ENCODE measurements at regions not wholly inside any gene's neighbourhood (a gene's known extent, or its start where the extent isn't known, plus 50 kb on each side); places are given as distances from the start of the nearest gene placed in this dataset.
A peak's percentile ranks its signal among the peaks of the same experiment; 100 is the strongest.
"Not testable (repeated sequence)": the region's sequence is repeated elsewhere in the genome, so short reads cannot be mapped to it uniquely, and the experiment has no call there.

DNA sequence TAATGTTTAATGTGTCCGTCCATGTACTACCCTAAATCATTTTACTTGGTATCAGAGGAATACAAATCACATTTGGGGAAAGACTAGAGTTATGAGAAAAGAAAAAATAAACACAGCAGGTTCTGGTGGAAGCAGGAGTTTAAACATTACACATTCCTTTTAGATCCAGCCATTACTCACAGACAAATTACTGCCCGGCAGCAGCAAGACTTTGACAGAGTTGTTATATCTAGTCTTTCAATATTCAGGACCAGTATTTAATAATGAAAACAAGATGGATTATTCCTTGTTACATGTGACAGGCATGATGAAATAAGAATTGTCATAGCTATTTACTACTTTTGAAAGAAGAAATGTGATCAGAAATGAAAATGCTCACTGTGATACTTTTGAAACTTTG lies 131.8 kb upstream of the GNAI1 start:
- in situ Hi-C loops (cut with HindIII; ENCODE audit: low pct_unique_long_range_greater_than_20kb, low sequenced_read_pairs) = no loop called here
- DNase-seq (ENCODE audit: low read depth in 1 of 2, low spot score in 1 of 2) = no peak
- no peak for TF ChIP-seq JUND (IDR thresholded peaks at IDR 0.05; ENCODE audit: low read depth)

DNA sequence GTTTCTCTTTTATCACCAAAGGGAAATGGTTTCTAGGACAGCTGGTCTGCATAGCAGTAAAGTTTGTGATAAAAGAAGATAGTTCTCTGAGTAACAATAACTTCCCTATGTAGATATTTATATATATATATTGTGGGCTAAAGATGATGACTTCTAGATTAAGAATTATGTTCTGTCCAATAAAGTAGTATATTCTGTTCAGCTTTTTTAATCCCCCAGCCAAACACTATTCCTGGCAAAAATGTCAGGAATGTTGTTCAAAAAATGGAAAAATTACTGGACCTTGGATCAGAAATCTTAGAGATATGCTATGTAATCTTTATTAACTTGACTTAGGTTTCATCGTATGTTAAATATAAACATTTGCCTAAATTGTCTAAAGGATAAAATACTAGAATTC lies 136.3 kb upstream of the GNAI1 start:
- no peak for DNase-seq (ENCODE audit: low read depth in 1 of 2, low spot score in 1 of 2)
- in situ Hi-C loops (cut with HindIII; ENCODE audit: low pct_unique_long_range_greater_than_20kb, low sequenced_read_pairs) = no loop called here
- TF ChIP-seq JUND (IDR thresholded peaks at IDR 0.05; ENCODE audit: low read depth) = no peak

GRCh38 chr7:79997345-79997744 lies 137.3 kb upstream of the GNAI1 start:
- no peak for TF ChIP-seq JUND (IDR thresholded peaks at IDR 0.05; ENCODE audit: low read depth)
- DNase-seq (ENCODE audit: low read depth in 1 of 2, low spot score in 1 of 2) = no peak
- in situ Hi-C loops (cut with HindIII; ENCODE audit: low pct_unique_long_range_greater_than_20kb, low sequenced_read_pairs) = no loop called here

DNA sequence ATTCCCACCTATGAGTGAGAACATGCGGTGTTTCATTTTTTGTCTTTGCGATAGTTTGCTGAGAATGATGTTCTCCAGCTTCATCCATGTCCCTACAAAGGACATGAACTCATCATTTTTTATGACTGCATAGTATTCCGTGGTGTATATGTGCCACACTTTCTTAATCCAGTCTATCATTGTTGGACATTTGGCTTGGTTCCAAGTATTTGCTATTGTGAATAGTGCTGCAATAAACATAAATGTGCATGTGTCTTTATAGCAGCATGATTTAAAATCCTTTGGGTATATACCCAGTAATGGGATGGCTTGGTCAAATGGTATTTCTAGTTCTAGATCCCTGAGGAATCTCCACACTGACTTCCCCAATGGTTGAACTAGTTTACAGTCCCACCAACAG lies 138.9 kb upstream of the GNAI1 start:
- in situ Hi-C loops (cut with HindIII; ENCODE audit: low pct_unique_long_range_greater_than_20kb, low sequenced_read_pairs) = not testable (repeated sequence)

GRCh38 chr7:79988653-79989052 lies 146.0 kb upstream of the GNAI1 start:
- DNase-seq (ENCODE audit: low read depth in 1 of 2, low spot score in 1 of 2) = no peak
- TF ChIP-seq JUND (IDR thresholded peaks at IDR 0.05; ENCODE audit: low read depth) = no peak

More for the DNA sequence above, 138.9 kb upstream of the GNAI1 start:
- not testable (repeated sequence) for DNase-seq (ENCODE audit: low read depth in 1 of 2, low spot score in 1 of 2)

DNA sequence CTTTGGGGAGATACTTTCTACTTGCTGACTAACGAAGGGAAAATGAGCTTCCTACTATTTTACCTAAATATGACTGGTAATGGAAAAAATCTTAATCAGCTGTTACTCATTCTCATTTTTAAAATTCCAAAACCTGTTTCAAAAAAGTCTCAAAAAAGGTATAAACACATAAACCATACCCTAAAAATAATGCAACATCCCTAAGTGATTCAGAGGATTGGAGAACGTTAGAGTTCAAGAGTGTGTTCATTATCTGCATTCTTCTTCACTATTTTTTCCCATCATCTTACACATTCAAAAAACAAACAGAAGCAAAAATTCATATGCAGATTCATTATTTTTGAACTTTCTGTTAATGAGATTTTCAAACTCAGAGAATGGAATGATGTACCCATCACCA lies 150.4 kb upstream of the GNAI1 start:
- DNase-seq (ENCODE audit: low read depth in 1 of 2, low spot score in 1 of 2) = no peak
- in situ Hi-C loops (cut with HindIII; ENCODE audit: low pct_unique_long_range_greater_than_20kb, low sequenced_read_pairs) = no loop called here
- no peak for TF ChIP-seq JUND (IDR thresholded peaks at IDR 0.05; ENCODE audit: low read depth)

More at GRCh38 chr7:79988653-79989052, 146.0 kb upstream of the GNAI1 start:
- in situ Hi-C loops (cut with HindIII; ENCODE audit: low pct_unique_long_range_greater_than_20kb, low sequenced_read_pairs) = no loop called here

DNA sequence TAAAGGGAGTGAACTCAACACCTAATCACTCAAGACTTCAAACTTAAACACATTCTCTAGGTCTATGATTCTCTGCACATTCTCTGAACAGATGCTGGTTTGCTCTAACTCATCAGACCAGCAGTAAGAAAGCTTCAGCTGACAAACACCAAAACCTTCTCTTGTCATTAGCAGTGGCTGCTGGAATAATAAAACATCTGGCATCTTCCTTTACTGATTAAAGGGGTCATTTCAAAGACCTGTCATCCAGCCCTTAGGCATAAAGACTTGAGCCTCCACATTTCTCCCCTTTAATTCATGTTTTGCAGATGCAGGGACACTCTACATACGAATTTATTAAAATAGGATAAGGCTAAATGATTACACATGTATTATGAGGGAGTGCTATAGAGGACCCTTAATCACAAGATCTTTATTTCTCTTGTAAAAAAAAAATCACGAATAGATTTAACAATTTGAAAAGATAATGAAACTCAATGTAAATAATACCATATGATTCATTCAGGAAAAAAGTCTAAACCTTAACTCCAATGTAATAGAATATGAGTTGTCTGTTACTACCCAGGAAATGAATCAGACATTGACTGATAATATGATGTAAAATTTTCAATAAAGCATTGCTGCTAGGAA lies 152.4 kb upstream of the GNAI1 start:
- TF ChIP-seq JUND (IDR thresholded peaks at IDR 0.05; ENCODE audit: low read depth) = no peak
- in situ Hi-C loops (cut with HindIII; ENCODE audit: low pct_unique_long_range_greater_than_20kb, low sequenced_read_pairs) = no loop called here
- no peak for DNase-seq (ENCODE audit: low read depth in 1 of 2, low spot score in 1 of 2)

GRCh38 chr7:79980376-79980775 lies 154.3 kb upstream of the GNAI1 start:
- no peak for DNase-seq (ENCODE audit: low read depth in 1 of 2, low spot score in 1 of 2)
- in situ Hi-C loops (cut with HindIII; ENCODE audit: low pct_unique_long_range_greater_than_20kb, low sequenced_read_pairs) = no loop called here
- TF ChIP-seq JUND (IDR thresholded peaks at IDR 0.05; ENCODE audit: low read depth) = no peak

- no peak for DNase-seq (ENCODE audit: low read depth in 1 of 2, low spot score in 1 of 2)
- in situ Hi-C loops (cut with HindIII; ENCODE audit: low pct_unique_long_range_greater_than_20kb, low sequenced_read_pairs) = no loop called here
- no peak for TF ChIP-seq JUND (IDR thresholded peaks at IDR 0.05; ENCODE audit: low read depth)
These were observed 155.2 kb upstream of the GNAI1 start for GRCh38 chr7:79979437-79979836.

- in situ Hi-C loops (cut with HindIII; ENCODE audit: low pct_unique_long_range_greater_than_20kb, low sequenced_read_pairs) = no loop called here
- DNase-seq (ENCODE audit: low read depth in 1 of 2, low spot score in 1 of 2) = no peak
- no peak for TF ChIP-seq JUND (IDR thresholded peaks at IDR 0.05; ENCODE audit: low read depth)
These were observed 157.2 kb upstream of the GNAI1 start for GRCh38 chr7:79977481-79977880.

DNA sequence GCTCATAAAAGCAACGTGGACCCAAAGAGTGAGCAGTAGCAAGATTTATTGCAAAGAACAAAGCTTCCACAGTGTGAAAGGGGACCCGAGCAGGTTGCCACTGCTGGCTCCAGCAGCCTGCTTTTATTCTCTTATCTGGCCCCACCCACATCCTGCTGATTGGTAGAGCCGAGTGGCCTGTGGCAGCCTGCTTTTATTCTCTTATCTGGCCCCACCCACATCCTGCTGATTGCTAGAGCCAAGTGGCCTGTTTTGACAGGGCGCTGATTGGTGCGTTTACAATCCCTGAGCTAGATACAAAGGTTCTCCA lies 158.0 kb upstream of the GNAI1 start:
- in situ Hi-C loops (cut with HindIII; ENCODE audit: low pct_unique_long_range_greater_than_20kb, low sequenced_read_pairs); DNase-seq (ENCODE audit: low read depth in 1 of 2, low spot score in 1 of 2): not testable (repeated sequence)

DNA sequence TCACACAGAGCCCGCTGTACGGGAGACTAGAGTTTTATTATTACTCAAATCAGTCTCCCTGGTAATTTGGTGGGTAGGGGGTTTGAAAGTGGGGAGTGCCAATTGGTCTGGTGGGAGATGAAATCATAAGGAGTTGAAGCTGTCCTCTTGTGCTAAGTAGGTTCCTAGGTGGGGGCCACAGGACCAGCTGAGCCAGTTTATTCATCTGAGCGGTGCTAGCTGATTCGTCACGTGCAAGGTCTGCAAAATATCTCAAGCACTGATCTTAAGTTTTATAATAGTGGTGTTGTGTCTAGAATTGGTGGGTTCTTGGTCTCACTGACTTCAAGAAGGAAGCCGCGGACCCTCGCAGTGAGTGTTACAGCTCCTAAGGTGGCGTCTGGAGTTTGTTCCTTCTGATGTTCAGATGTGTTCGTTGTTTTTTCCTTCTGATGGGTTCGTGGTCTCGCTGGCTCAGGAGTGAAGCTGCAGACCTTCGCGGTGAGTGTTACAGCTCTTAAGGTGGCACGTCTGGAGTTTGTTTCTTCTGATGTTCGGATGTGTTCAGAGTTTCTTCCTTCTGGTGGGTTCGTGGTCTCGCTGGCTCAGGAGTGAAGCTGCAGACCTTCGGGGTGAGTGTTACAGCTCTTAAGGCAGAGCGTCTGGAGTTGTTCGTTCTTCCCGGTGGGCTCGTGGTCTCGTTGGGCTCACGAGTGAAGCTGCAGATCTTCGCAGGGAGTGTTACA lies 158.5 kb upstream of the GNAI1 start:
- peak in 1 of 2 experiments; percentile 8 for DNase-seq (ENCODE audit: low read depth in 1 of 2, low spot score in 1 of 2)
- in situ Hi-C loops (cut with HindIII; ENCODE audit: low pct_unique_long_range_greater_than_20kb, low sequenced_read_pairs) = not testable (repeated sequence)

DNA sequence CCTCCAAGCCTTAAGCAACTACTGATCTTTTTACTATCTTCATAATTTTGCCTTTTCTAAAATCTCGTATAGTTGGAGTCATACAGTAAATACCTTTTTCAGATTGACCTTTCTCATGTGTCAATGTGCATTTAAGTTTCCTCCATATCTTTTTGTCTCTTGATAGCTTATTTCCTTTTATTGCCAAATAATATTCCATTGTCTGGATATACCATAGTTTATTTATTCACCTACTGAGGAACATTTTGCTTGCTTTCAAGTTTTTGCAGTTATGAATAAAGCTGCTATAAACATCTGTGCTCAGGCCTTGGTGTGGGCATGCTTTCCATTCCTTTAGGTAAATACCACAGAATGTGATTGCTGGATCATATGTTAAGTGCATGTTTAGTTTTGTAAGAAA lies 161.2 kb upstream of the GNAI1 start:
- in situ Hi-C loops (cut with HindIII; ENCODE audit: low pct_unique_long_range_greater_than_20kb, low sequenced_read_pairs) = no loop called here
- no peak for TF ChIP-seq JUND (IDR thresholded peaks at IDR 0.05; ENCODE audit: low read depth)
- DNase-seq (ENCODE audit: low read depth in 1 of 2, low spot score in 1 of 2) = no peak

- DNase-seq (ENCODE audit: low read depth in 1 of 2, low spot score in 1 of 2) = no peak
- in situ Hi-C loops (cut with HindIII; ENCODE audit: low pct_unique_long_range_greater_than_20kb, low sequenced_read_pairs) = no loop called here
- no peak for TF ChIP-seq JUND (IDR thresholded peaks at IDR 0.05; ENCODE audit: low read depth)
These were observed 163.6 kb upstream of the GNAI1 start for GRCh38 chr7:79971058-79971457.
